ENCODE measurements at regions not wholly inside any gene's neighbourhood (a gene's known extent, or its start where the extent isn't known, plus 50 kb on each side); places are given as distances from the start of the nearest gene placed in this dataset.
A peak's percentile ranks its signal among the peaks of the same experiment; 100 is the strongest.

DNA sequence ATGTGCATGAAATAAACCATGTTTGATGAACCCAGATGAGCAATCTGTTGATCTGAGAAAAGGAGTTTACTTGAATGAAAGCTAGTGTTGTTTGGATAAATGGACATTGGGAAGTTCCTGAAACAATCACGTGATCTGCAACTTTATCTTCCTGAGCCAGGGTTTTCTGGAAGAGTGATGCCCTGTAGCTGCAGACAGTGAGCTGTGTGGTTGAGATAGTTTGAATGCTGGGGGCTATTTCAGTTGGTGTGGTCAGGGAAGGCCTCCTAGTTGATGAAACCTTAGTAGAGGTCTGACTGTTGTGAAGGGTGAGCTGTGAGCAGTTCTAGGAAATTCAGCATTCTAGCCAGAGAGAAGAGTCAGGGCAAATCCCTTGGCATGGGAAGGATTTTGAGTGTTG lies 643.7 kb downstream of the UTRN start:
- Mint-ChIP-seq H3K27ac (ENCODE audit: unreplicated experiment) (no peak overlapping the region), H3K9me3 (ENCODE audit: unreplicated experiment) (peaks cover 7% of the 10 kb centered on the region), H3K4me1 (ENCODE audit: low read depth, unreplicated experiment) (no peaks in the 10 kb centered on the region), H3K36me3 (ENCODE audit: unreplicated experiment) (peaks cover 10% of the 10 kb centered on the region), H3K27me3 (ENCODE audit: unreplicated experiment) (peaks cover 6% of the 10 kb centered on the region), H3K4me3 (ENCODE audit: unreplicated experiment) (no peak overlapping the region)
- DNase-seq, result no peak
- TF ChIP-seq, protein P1, sequence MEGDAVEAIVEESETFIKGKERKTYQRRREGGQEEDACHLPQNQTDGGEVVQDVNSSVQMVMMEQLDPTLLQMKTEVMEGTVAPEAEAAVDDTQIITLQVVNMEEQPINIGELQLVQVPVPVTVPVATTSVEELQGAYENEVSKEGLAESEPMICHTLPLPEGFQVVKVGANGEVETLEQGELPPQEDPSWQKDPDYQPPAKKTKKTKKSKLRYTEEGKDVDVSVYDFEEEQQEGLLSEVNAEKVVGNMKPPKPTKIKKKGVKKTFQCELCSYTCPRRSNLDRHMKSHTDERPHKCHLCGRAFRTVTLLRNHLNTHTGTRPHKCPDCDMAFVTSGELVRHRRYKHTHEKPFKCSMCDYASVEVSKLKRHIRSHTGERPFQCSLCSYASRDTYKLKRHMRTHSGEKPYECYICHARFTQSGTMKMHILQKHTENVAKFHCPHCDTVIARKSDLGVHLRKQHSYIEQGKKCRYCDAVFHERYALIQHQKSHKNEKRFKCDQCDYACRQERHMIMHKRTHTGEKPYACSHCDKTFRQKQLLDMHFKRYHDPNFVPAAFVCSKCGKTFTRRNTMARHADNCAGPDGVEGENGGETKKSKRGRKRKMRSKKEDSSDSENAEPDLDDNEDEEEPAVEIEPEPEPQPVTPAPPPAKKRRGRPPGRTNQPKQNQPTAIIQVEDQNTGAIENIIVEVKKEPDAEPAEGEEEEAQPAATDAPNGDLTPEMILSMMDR (IDR thresholded peaks at IDR 0.05; ENCODE audit: partially characterized antibody, unreplicated experiment), result no peak

GRCh38 chr6:144929262-144929661 lies 644.1 kb downstream of the UTRN start:
- no peak overlapping the region for H3K27ac Mint-ChIP-seq (ENCODE audit: unreplicated experiment)
- peaks cover 4% of the 10 kb centered on the region for H3K27me3 Mint-ChIP-seq (ENCODE audit: unreplicated experiment)
- DNase-seq, result no peak
- peaks cover 6% of the 10 kb centered on the region for H3K9me3 Mint-ChIP-seq (ENCODE audit: unreplicated experiment)
- H3K36me3 Mint-ChIP-seq (ENCODE audit: unreplicated experiment), result peaks cover 8% of the 10 kb centered on the region
- TF ChIP-seq, protein P1 (IDR thresholded peaks at IDR 0.05; ENCODE audit: partially characterized antibody, unreplicated experiment), result no peak
- no peak overlapping the region for H3K4me3 Mint-ChIP-seq (ENCODE audit: unreplicated experiment)
- H3K4me1 Mint-ChIP-seq (ENCODE audit: low read depth, unreplicated experiment), result no peaks in the 10 kb centered on the region

GRCh38 chr6:144931172-144932035 lies 646.3 kb downstream of the UTRN start:
- peaks cover 9% of the 10 kb centered on the region for H3K36me3 Mint-ChIP-seq (ENCODE audit: unreplicated experiment)
- H3K27ac Mint-ChIP-seq (ENCODE audit: unreplicated experiment), result no peak overlapping the region
- no peaks in the 10 kb centered on the region for H3K27me3 Mint-ChIP-seq (ENCODE audit: unreplicated experiment)
- no peaks in the 10 kb centered on the region for H3K4me1 Mint-ChIP-seq (ENCODE audit: low read depth, unreplicated experiment)
- TF ChIP-seq, protein P1 (IDR thresholded peaks at IDR 0.05; ENCODE audit: partially characterized antibody, unreplicated experiment), result peak; percentile 54
- no peak overlapping the region for H3K4me3 Mint-ChIP-seq (ENCODE audit: unreplicated experiment)
- DNase-seq, result peak; percentile 49
- H3K9me3 Mint-ChIP-seq (ENCODE audit: unreplicated experiment), result no peaks in the 10 kb centered on the region

- peaks cover 9% of the 10 kb centered on the region for H3K36me3 Mint-ChIP-seq (ENCODE audit: unreplicated experiment)
- TF ChIP-seq, protein P1 (IDR thresholded peaks at IDR 0.05; ENCODE audit: partially characterized antibody, unreplicated experiment), result no peak
- H3K27ac Mint-ChIP-seq (ENCODE audit: unreplicated experiment), result no peak overlapping the region
- H3K9me3 Mint-ChIP-seq (ENCODE audit: unreplicated experiment), result no peaks in the 10 kb centered on the region
- no peaks in the 10 kb centered on the region for H3K27me3 Mint-ChIP-seq (ENCODE audit: unreplicated experiment)
- no peaks in the 10 kb centered on the region for H3K4me1 Mint-ChIP-seq (ENCODE audit: low read depth, unreplicated experiment)
- no peak for DNase-seq
- H3K4me3 Mint-ChIP-seq (ENCODE audit: unreplicated experiment), result no peak overlapping the region
Observed at GRCh38 chr6:144932621-144933020, 647.5 kb downstream of the UTRN start.

DNA sequence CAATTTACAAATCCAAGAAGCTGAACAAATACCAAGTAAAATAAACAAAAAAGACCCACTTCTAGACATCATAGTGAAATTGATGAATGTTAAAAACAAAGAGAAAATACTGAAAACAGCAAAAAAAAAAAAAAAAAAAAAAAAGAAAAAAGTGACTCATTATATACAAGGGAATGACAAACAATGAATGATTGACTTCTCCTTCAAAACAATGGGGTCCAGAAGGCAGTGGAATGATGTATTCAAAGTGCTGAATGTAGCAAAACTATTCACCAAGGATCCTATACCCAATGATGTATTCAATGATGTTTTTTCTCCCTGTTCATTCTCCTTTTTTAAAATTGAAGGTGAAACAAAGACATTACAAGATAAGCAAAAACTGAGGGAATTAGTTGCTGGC lies 650.0 kb downstream of the UTRN start:
- Mint-ChIP-seq H3K4me1 (ENCODE audit: low read depth, unreplicated experiment) (no peaks in the 10 kb centered on the region), H3K36me3 (ENCODE audit: unreplicated experiment) (peaks cover 9% of the 10 kb centered on the region), H3K4me3 (ENCODE audit: unreplicated experiment) (no peak overlapping the region), H3K27ac (ENCODE audit: unreplicated experiment) (no peak overlapping the region), H3K9me3 (ENCODE audit: unreplicated experiment) (no peaks in the 10 kb centered on the region), H3K27me3 (ENCODE audit: unreplicated experiment) (no peaks in the 10 kb centered on the region)
- TF ChIP-seq, protein P1 (IDR thresholded peaks at IDR 0.05; ENCODE audit: partially characterized antibody, unreplicated experiment), result no peak
- no peak for DNase-seq
